Nephron (organoid): ENCODE measurements at regions not wholly inside any gene's neighbourhood (a gene's known extent, or its start where the extent isn't known, plus 50 kb on each side); places are given as distances from the start of the nearest gene placed in this dataset.

ENCODE experiments used
- H3K27ac Mint-ChIP-seq, 3 experiments: 2 replicates each; pipeline ENCODE4 v1.8.0; 2020; ENCODE audit warnings: mixed read lengths in 3 of 3, mild to moderate bottlenecking in 2 of 3, moderate library complexity in 1 of 3
- H3K27me3 Mint-ChIP-seq: 2 replicates; pipeline ENCODE4 v1.8.0; 2021; ENCODE audit warnings: low read depth, mild to moderate bottlenecking, moderate library complexity, mixed read lengths
- H3K36me3 Mint-ChIP-seq: 2 replicates; pipeline ENCODE4 v1.8.0; 2020; ENCODE audit warnings: low read depth, mixed read lengths
- H3K4me1 Mint-ChIP-seq: 2 replicates; pipeline ENCODE4 v1.8.0; 2020; ENCODE audit warnings: mixed read lengths
- H3K4me3 Mint-ChIP-seq, 3 experiments: 2 replicates each; pipeline ENCODE4 v1.8.0; 2020; ENCODE audit warnings: mild to moderate bottlenecking in 3 of 3, mixed read lengths in 3 of 3, moderate library complexity in 2 of 3
- H3K9me3 Mint-ChIP-seq: 2 replicates; pipeline ENCODE4 v1.8.0; 2020; ENCODE audit warnings: mixed read lengths
- TF ChIP-seq, protein P1 (sequence below), 3 experiments: fragments of 200-600 bp; sonication (generic); IDR thresholded peaks; one replicate each; pipeline ENCODE4 v1.5.0; 2021; ENCODE audit warnings: antibody characterized with exemption in 3 of 3; ENCODE audit not compliant: unreplicated experiment in 3 of 3

DNA sequence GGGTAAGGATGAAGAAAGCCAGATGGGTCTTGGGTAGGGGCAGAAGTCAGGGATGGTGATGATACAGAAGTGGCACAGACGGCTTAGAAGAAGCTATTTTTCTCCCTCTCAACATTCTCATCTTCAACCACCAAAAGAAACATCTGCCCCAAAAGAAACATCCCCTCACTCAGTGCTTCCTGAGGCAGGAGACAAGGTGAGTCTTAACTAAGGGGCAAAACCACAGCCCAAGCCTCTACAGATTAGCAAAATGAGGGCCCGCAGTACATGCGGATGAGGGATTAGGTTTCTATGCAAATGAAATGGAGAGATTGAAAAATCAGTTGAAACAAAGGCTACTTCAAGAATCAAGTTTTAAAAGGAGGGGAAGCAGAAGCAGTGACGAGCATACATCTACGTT lies 241.3 kb upstream of the CCDC196 start:
- Mint-ChIP-seq H3K36me3 (no peaks in the 10 kb centered on the region), H3K4me3 (no peak overlapping the region), H3K27ac (no peak overlapping the region), H3K27me3 (no peaks in the 10 kb centered on the region), H3K9me3 (peaks cover 1% of the 10 kb centered on the region), H3K4me1 (no peaks in the 10 kb centered on the region)
- TF ChIP-seq, protein P1, sequence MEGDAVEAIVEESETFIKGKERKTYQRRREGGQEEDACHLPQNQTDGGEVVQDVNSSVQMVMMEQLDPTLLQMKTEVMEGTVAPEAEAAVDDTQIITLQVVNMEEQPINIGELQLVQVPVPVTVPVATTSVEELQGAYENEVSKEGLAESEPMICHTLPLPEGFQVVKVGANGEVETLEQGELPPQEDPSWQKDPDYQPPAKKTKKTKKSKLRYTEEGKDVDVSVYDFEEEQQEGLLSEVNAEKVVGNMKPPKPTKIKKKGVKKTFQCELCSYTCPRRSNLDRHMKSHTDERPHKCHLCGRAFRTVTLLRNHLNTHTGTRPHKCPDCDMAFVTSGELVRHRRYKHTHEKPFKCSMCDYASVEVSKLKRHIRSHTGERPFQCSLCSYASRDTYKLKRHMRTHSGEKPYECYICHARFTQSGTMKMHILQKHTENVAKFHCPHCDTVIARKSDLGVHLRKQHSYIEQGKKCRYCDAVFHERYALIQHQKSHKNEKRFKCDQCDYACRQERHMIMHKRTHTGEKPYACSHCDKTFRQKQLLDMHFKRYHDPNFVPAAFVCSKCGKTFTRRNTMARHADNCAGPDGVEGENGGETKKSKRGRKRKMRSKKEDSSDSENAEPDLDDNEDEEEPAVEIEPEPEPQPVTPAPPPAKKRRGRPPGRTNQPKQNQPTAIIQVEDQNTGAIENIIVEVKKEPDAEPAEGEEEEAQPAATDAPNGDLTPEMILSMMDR (IDR thresholded peaks at IDR 0.05; ENCODE audit: unreplicated experiment in 3 of 3) = no peak

DNA sequence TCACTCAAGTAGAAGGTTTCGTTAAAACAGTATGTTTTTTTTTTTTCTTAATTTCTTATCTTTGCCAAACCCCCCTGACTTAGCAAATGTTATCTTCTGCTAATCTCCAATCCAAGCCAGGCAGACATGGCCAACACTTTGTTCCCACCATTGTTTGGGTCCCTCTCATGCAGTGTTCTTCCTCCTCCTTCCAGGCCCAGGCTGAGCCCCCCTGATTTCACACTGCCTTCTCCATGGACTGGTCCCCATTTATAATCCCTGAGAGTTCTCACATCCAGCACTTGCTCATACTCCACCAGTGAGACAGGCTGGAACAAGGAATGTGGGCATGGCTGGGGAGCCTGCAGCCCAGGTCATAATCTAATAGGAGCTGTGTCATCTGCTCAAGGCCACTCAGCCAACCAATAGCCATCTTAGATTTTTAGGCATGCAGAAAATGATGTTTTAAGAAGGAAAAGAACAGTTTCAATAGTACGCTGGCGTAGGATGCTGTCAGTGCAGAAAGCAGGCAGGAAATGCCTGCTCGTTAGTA lies 238.4 kb upstream of the CCDC196 start:
- no peaks in the 10 kb centered on the region for H3K4me1 Mint-ChIP-seq
- H3K9me3 Mint-ChIP-seq = peaks cover 3% of the 10 kb centered on the region
- peaks cover 9% of the 10 kb centered on the region for H3K27me3 Mint-ChIP-seq
- no peak overlapping the region for H3K4me3 Mint-ChIP-seq
- no peaks in the 10 kb centered on the region for H3K36me3 Mint-ChIP-seq
- no peak overlapping the region for H3K27ac Mint-ChIP-seq
- TF ChIP-seq, protein P1 (IDR thresholded peaks at IDR 0.05; ENCODE audit: unreplicated experiment in 3 of 3) = no peak

DNA sequence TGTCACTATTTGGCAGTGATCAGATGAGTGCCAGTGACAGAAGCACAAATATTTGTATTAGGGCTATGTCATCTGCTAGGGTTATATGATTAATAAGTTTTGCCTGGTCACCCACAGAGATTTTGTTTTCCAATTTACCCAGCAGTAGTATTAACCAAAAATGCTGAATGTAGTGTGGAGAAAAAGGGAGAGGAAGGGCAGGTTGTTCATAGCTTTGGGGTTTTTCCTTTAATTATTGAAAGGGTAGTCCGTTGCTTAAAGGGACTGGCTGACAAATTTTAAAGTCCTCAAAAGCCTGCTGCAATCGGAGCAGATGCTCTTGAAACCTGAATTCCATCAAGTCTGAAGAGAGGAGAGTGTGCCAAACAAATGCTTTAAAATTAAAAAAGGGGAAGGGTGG lies 237.9 kb upstream of the CCDC196 start:
- Mint-ChIP-seq H3K4me3 (no peak overlapping the region), H3K4me1 (no peaks in the 10 kb centered on the region), H3K36me3 (no peaks in the 10 kb centered on the region), H3K9me3 (peaks cover 3% of the 10 kb centered on the region), H3K27ac (no peak overlapping the region), H3K27me3 (peaks cover 9% of the 10 kb centered on the region)
- TF ChIP-seq, protein P1 (IDR thresholded peaks at IDR 0.05; ENCODE audit: unreplicated experiment in 3 of 3) = no peak

DNA sequence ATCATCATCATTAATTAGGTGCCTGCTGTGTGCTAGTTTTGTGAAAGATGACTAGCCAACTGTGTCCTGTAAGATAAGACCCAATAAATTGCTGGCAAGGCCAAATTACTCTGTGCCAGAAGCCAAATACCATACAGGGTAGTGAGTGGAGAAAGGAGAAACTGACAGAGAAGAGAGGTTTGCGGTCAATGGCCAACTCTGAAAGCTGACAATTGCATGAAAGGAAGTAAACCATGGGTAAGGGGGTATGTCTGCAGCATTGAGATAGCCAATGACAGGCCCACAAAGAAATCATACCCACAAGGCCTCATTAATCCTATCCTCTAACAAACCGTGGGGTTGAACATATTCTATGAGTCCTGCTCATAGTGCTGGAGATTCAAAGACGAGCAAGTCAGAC lies 236.6 kb upstream of the CCDC196 start:
- Mint-ChIP-seq H3K4me3 (no peak overlapping the region), H3K36me3 (no peaks in the 10 kb centered on the region), H3K27ac (no peak overlapping the region), H3K4me1 (no peaks in the 10 kb centered on the region), H3K27me3 (peaks cover 9% of the 10 kb centered on the region), H3K9me3 (peaks cover 3% of the 10 kb centered on the region)
- TF ChIP-seq, protein P1 (IDR thresholded peaks at IDR 0.05; ENCODE audit: unreplicated experiment in 3 of 3) = no peak

DNA sequence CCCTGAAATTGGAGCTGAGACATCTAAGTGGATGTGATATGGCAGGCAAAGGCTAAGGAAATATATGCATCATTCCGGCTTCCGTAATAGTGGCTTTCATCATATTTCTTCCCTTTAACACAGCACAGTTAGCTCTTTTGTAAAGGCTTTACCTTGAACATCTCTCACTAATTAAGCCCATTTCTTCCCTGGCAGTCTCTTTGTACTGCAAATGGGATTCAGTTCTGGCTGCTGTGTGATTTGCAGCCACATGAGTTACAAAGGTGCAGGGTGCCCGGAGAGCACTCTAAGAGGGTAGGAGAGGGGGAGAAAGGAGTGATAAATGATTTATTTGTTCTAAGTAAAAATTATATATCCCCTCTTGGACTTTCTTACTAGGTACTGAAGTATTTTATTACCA lies 232.1 kb upstream of the CCDC196 start:
- Mint-ChIP-seq H3K36me3 (no peaks in the 10 kb centered on the region), H3K4me3 (no peak overlapping the region), H3K27me3 (peaks cover 9% of the 10 kb centered on the region), H3K4me1 (no peaks in the 10 kb centered on the region), H3K27ac (no peak overlapping the region), H3K9me3 (peaks cover 5% of the 10 kb centered on the region)
- TF ChIP-seq, protein P1 (IDR thresholded peaks at IDR 0.05; ENCODE audit: unreplicated experiment in 3 of 3) = no peak

DNA sequence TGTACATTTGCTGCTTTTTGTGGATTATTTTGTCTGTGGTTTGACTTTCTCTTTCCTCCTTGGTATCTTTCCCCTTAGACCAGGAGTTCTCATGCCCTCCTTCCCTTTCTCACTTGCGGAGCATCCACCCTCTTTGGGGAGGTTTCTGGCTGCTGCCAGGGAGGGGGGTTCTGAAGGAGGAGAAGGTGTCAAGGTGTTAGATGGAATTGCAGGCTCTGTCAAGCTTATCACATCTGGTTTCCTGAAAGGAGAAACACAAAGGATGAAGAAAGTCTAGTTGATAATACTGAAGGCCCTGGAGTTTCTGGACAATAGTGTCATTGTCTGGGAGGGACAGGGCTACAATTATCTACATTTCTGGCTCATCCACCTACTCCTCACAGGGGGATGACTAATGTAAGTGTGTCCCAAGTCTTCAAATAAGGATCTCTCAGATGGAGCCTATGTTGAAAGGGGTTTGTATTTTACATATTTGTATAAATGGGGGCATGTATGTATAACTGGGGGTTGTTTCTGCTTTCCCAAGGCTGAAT lies 217.3 kb upstream of the CCDC196 start:
- Mint-ChIP-seq H3K27ac (no peak overlapping the region), H3K27me3 (peaks cover 5% of the 10 kb centered on the region), H3K36me3 (no peaks in the 10 kb centered on the region), H3K4me3 (no peak overlapping the region), H3K4me1 (no peaks in the 10 kb centered on the region), H3K9me3 (no peaks in the 10 kb centered on the region)
- TF ChIP-seq, protein P1 (IDR thresholded peaks at IDR 0.05; ENCODE audit: unreplicated experiment in 3 of 3) = no peak
